ENCODE measurements at regions not wholly inside any gene's neighbourhood (a gene's known extent, or its start where the extent isn't known, plus 50 kb on each side); places are given as distances from the start of the nearest gene placed in this dataset.

DNA sequence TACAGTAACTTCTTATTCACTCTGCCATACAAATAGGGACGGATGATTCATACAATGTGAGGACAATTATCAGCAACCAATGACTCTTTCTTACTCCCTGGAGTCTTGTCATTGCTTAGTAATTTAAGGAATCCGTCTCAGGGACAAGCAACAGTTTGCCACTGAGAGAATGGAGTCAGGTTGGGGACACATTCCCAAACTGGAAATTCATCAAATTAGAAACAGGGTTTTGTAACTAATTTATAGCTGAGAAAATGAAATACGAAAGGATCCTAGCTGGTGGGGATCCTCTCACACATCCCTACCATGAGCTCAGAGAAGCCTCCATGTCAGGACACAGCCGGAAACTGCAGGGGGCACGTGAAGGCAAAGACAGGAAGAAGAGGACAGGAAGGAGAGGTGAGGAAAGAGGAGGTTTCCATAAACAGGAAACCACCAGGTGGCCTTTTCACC is 50.4 kb upstream of the KDR start:
- DNase-seq (ENCODE audit: low read depth, low spot score) = no peak

GRCh38 chr4:55176497-55176896 is 51.1 kb upstream of the KDR start:
- DNase-seq (ENCODE audit: low read depth, low spot score) = no peak

GRCh38 chr4:55177461-55177860 is 52.1 kb upstream of the KDR start:
- DNase-seq (ENCODE audit: low read depth, low spot score) = no peak

DNA sequence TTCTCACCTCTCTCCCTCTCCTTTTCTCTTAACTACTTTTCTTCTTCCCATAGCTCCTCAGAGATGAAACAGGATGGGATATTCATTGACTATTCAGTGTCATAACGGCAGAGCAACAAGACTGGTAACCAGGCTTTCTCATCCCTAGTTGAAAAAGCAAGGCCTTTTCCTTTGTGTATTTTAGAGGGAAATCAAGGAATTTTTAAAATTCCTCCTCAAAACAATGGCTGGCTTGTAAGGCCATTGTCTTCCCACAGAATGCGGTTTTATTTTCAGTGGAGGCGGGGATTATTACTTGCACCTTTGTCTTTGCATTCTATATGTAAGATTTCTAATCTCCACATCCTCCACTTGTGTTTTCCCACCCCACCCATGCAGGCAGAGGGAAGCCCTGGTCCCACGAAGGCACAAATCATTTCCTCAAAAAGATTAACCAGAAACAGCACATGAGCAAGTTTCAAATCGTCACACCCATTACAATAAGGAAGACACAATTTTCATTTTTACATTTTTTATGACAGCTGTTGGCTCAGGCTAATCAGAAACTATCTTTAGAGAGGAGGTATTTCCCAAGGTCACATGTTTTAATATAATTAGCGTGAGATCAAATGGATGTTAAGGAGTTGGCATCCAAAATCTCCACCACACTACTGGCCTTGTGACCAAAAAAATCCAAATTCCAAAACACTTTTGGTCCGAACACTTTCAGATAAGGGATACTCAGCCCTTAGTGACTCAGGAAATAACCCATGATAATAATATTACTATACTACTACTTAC is 53.0 kb upstream of the KDR start:
- DNase-seq (ENCODE audit: low read depth, low spot score) = no peak

GRCh38 chr4:55181010-55182005 is 55.9 kb upstream of the KDR start:
- no peak for DNase-seq (ENCODE audit: low read depth, low spot score)

DNA sequence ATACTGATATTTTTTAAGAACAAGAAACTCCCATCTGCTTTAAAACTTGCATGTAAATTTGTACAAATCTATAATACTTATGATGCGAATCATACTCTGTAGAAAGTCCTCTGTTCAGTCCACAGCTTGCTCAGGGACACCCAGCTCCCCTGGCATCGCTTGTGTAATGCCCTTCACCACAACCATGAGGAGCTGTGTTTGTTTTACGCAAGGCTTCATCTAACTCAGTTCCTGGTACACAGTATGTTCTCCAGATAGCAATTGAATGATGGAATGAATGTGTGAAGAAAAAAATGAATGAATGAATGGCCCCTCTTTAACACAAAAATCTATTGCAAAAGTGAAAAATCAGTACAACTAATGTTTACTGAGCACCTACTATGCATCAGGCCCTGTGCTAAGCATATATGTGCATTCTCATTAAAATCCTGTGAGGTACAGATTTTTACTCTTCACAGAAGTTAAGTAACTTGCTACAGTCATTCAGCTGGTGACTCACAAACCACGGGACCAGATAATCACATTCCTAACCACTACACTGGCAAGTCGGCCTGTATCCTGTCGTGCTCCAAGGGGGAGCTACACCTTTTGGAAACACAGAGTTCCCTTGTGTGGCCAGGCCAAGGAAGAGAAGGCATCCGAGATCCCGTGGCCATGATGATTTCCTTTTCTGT is 58.7 kb upstream of the KDR start:
- DNase-seq (ENCODE audit: low read depth, low spot score) = peak; percentile 83

DNA sequence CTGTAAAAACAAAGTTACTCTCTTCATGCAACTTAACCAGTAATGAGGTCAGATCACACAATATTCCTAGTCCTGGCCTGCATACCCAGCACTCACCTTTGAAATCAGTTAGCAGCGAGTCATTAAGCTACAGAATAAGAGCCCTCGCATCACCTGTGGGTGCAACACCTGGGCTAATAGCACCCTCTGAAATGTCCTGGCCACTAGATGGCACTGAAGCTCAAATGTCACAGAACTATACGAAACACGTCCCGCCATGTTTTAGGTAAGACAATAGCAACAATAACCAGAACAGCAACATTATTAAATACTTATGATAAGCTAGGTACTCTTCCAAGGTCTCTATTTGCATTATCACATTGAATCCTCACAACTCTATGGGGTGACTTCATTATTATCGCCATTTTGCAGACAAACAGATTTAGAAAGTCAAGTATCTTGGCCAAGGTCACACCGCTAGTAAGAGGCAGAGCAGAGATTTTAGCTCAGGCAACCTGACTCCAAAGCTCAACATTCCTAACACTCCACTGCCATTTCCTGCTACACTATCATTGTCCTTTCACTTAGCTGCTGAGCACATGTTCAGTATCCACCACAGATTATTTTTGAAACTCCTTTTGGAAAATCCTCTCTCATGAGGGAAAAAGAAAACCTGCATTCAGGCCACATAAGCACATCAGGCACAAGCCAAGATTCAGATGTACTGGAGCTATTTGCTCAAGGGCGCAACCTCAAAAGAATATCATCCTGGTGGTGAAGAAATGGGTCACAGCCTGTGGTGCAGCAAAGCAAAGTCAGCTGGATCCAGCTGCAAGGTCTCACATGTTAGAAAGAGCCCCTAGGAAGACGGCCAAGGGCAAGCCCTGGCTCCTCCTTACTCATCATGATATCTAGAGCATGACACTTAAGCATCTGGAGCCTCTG is 59.5 kb upstream of the KDR start:
- DNase-seq (ENCODE audit: low read depth, low spot score) = no peak

DNA sequence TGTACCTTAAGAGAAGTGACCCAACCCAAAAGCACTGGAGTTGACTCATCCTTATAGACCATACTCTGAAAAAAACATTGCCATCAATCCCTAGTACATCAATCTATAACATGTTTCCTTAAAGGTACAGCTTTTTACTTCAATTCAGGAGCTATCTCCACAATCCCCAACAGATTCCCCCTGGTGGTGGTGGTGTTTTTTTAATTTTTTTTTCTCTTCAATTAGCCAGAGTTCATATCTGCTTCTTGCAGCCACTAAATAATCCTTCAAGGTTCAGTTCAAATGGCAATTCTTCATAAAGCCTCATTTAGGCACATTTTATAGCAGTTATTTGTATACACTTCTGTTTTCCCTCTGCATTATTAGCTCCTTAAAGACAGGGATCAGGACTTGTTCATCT is 60.7 kb upstream of the KDR start:
- no peak for DNase-seq (ENCODE audit: low read depth, low spot score)

GRCh38 chr4:55186700-55187099 is 61.3 kb upstream of the KDR start:
- no peak for DNase-seq (ENCODE audit: low read depth, low spot score)

- DNase-seq (ENCODE audit: low read depth, low spot score) = peak; percentile 61
These were observed 88.8 kb upstream of the KDR start for GRCh38 chr4:55214172-55214571.

DNA sequence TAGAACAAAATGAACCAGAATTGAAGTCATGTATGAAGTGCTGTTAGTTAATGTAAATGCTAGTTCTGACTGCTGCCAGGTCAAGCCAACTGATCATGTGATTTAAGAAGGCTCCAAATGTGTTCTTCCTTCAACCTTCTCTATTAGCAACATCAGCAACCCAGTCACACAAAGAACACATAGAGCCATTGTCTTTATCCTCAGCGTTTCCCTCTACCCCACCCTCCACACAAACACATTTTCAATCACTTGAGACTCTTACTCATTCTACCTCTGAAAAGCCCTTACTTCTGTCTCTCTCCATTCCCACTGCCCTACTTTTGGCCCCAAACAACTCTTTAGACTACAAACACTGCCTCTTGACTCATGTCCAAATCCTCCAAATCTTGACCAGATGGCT is 89.7 kb upstream of the KDR start:
- no peak for DNase-seq (ENCODE audit: low read depth, low spot score)

- no peak for DNase-seq (ENCODE audit: low read depth, low spot score)
These were observed 91.7 kb upstream of the KDR start for GRCh38 chr4:55216863-55217635.

- DNase-seq (ENCODE audit: low read depth, low spot score) = no peak
These were observed 92.6 kb upstream of the KDR start for GRCh38 chr4:55218041-55218440.

GRCh38 chr4:55237839-55238238 is 108.2 kb upstream of the SRD5A3 start:
- no peak for DNase-seq (ENCODE audit: low read depth, low spot score)

DNA sequence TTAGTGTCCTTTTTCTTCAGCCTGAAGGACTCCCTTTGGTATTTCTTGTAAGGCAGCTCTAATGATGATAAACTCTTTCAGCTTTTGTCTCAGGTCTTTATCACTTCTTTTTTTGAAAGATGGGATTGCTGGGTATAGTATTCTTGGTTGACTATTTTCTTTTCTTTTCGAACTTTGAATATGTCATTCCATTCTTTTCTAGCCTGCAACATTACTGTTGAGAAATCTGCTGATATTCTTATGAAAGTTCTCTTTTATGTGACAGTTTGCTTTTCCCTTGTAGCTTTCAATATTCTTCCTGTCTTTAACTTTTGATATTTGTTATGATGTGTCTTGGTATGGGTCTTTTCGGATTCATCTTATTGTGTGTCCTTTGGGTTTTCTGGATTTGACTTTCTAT is 107.6 kb upstream of the SRD5A3 start:
- DNase-seq (ENCODE audit: low read depth, low spot score) = no peak

DNA sequence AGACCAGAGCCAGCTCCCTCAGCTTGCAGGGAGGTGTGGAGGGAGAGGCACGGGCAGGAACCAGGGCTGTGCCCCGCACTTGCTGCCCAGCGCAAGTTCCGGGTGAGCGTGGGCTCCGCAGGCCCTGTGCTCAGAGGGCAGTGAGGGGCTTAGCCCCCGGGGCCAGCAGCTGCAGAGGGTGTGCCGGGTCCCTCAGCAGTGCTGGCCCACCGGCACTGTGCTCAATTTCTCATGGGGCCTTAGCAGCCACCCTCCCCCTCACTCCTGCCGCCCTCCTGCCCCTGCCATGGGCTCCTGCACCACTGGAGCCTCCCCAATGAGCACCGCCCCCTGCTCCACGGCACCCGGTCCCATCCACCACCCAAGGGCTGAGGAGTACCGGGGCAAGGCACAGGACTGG is 104.6 kb upstream of the SRD5A3 start:
- DNase-seq (ENCODE audit: low read depth, low spot score) = no peak

DNA sequence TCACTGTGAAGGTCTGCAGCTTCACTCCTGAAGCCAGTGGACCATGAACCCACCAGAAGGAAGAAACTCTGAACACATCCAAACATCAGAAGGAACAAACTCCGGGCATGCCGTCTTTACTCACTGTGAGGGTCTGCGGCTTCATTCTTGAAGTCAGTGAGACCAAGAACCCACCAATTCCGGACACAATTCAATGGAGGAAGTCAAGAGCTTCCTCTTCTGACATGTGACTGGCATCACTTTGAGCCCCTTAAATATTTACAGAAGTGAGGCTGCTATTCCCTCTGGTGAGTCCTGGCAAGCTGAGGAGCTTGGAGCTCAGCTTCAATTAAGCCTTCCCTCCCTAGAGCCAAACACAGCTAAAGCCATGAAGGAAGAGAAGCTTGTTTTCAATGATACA is 103.5 kb upstream of the SRD5A3 start:
- no peak for DNase-seq (ENCODE audit: low read depth, low spot score)

GRCh38 chr4:55247521-55247920 is 98.5 kb upstream of the SRD5A3 start:
- peak; percentile 33 for DNase-seq (ENCODE audit: low read depth, low spot score)

DNA sequence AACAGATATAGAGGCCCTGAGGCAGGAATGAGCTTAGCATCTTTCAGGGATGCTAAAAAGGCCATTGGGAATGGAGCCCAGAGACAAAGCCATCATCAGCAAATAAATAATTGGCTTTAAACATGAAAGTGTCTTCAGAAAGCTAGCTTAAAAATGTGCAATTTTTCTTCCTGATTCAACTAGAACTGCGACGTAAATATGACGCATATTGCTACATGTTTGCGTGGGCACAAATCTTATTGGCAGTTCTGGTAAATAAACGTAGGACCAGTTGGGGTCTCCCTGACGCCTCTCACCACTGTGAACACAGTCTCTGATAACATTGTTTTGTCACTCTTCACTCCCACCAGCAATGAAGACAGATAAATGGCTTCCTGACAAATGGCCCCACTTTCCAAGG is 97.3 kb upstream of the SRD5A3 start:
- no peak for DNase-seq (ENCODE audit: low read depth, low spot score)

- DNase-seq (ENCODE audit: low read depth, low spot score) = no peak
These were observed 96.6 kb upstream of the SRD5A3 start for GRCh38 chr4:55249476-55249875.

All from pulmonary artery endothelial cell (primary cell).